ENCODE measurements at regions not wholly inside any gene's neighbourhood (a gene's known extent, or its start where the extent isn't known, plus 50 kb on each side); places are given as distances from the start of the nearest gene placed in this dataset.
"Not testable (repeated sequence)": the region's sequence is repeated elsewhere in the genome, so short reads cannot be mapped to it uniquely, and the experiment has no call there.

- in situ Hi-C loops (cut with HindIII; ENCODE audit: low pct_unique_long_range_greater_than_20kb, low sequenced_read_pairs), result no loop called here
- no peak for DNase-seq (ENCODE audit: low read depth, low spot score)
Measured at GRCh38 chr6:13874191-13874549, 50.6 kb upstream of the RNF182 start.

GRCh38 chr6:13873288-13874190 is 51.2 kb upstream of the RNF182 start:
- in situ Hi-C loops (cut with HindIII; ENCODE audit: low pct_unique_long_range_greater_than_20kb, low sequenced_read_pairs), result no loop called here
- DNase-seq (ENCODE audit: low read depth, low spot score), result peak; percentile 75

- DNase-seq (ENCODE audit: low read depth, low spot score), result no peak
- in situ Hi-C loops (cut with HindIII; ENCODE audit: low pct_unique_long_range_greater_than_20kb, low sequenced_read_pairs), result no loop called here
Measured at GRCh38 chr6:13872681-13873080, 52.1 kb upstream of the RNF182 start.

GRCh38 chr6:13872006-13872405 is 52.7 kb upstream of the RNF182 start:
- DNase-seq (ENCODE audit: low read depth, low spot score); in situ Hi-C loops (cut with HindIII; ENCODE audit: low pct_unique_long_range_greater_than_20kb, low sequenced_read_pairs): not testable (repeated sequence)

- in situ Hi-C loops (cut with HindIII; ENCODE audit: low pct_unique_long_range_greater_than_20kb, low sequenced_read_pairs), result no loop called here
- no peak for DNase-seq (ENCODE audit: low read depth, low spot score)
Measured at GRCh38 chr6:13870214-13870830, 54.4 kb upstream of the RNF182 start.

GRCh38 chr6:13868236-13868635 is 53.9 kb upstream of the MCUR1 start:
- in situ Hi-C loops (cut with HindIII; ENCODE audit: low pct_unique_long_range_greater_than_20kb, low sequenced_read_pairs), result no loop called here
- no peak for DNase-seq (ENCODE audit: low read depth, low spot score)

GRCh38 chr6:13866301-13866700 is 51.9 kb upstream of the MCUR1 start:
- no peak for DNase-seq (ENCODE audit: low read depth, low spot score)
- in situ Hi-C loops (cut with HindIII; ENCODE audit: low pct_unique_long_range_greater_than_20kb, low sequenced_read_pairs), result no loop called here

GRCh38 chr6:13865141-13865540 is 50.8 kb upstream of the MCUR1 start:
- no peak for DNase-seq (ENCODE audit: low read depth, low spot score)
- in situ Hi-C loops (cut with HindIII; ENCODE audit: low pct_unique_long_range_greater_than_20kb, low sequenced_read_pairs), result no loop called here

- in situ Hi-C loops (cut with HindIII; ENCODE audit: low pct_unique_long_range_greater_than_20kb, low sequenced_read_pairs); DNase-seq (ENCODE audit: low read depth, low spot score): not testable (repeated sequence)
Measured at GRCh38 chr6:13864669-13865068, 50.3 kb upstream of the MCUR1 start.

Data from SK-MEL-5 (cell line).